ENCODE measurements at regions not wholly inside any gene's neighbourhood (a gene's known extent, or its start where the extent isn't known, plus 50 kb on each side); places are given as distances from the start of the nearest gene placed in this dataset.

- in situ Hi-C loops (cut with HindIII; ENCODE audit: low pct_ligation_motif_present, low sequenced_read_pairs): no loop called here
- H3K27ac ChIP-seq: no peak overlapping the region
- TF ChIP-seq CTCF (IDR thresholded peaks at IDR 0.05; ENCODE audit: low read depth, low read length, missing control alignments): no peak
- no peak overlapping the region for H3K4me3 ChIP-seq (ENCODE audit: low read depth, low read length)
- no peaks in the 10 kb centered on the region for H3K27me3 ChIP-seq (replicated peaks)
- no peaks in the 10 kb centered on the region for H3K36me3 ChIP-seq (replicated peaks)
- DNase-seq: no peak
Measured at GRCh38 chr17:14499976-14500375, 199.1 kb downstream of the HS3ST3B1 start.

GRCh38 chr17:14498812-14499211, 197.9 kb downstream of the HS3ST3B1 start:
- Histone ChIP-seq H3K27ac (no peak overlapping the region), H3K4me3 (ENCODE audit: low read depth, low read length) (no peak overlapping the region), H3K27me3 (replicated peaks) (no peaks in the 10 kb centered on the region), H3K36me3 (replicated peaks) (no peaks in the 10 kb centered on the region)
- DNase-seq: no peak
- in situ Hi-C loops (cut with HindIII; ENCODE audit: low pct_ligation_motif_present, low sequenced_read_pairs): no loop called here
- no peak for TF ChIP-seq CTCF (IDR thresholded peaks at IDR 0.05; ENCODE audit: low read depth, low read length, missing control alignments)

GRCh38 chr17:14494161-14494560, 193.3 kb downstream of the HS3ST3B1 start:
- DNase-seq: no peak
- no peak for TF ChIP-seq CTCF (IDR thresholded peaks at IDR 0.05; ENCODE audit: low read depth, low read length, missing control alignments)
- H3K27me3 ChIP-seq (replicated peaks): no peaks in the 10 kb centered on the region
- H3K4me3 ChIP-seq (ENCODE audit: low read depth, low read length): no peak overlapping the region
- no peaks in the 10 kb centered on the region for H3K36me3 ChIP-seq (replicated peaks)
- H3K27ac ChIP-seq: no peak overlapping the region
- in situ Hi-C loops (cut with HindIII; ENCODE audit: low pct_ligation_motif_present, low sequenced_read_pairs): no loop called here

GRCh38 chr17:14489986-14490385, 189.1 kb downstream of the HS3ST3B1 start:
- DNase-seq: no peak
- no peak overlapping the region for H3K4me3 ChIP-seq (ENCODE audit: low read depth, low read length)
- no peak for TF ChIP-seq CTCF (IDR thresholded peaks at IDR 0.05; ENCODE audit: low read depth, low read length, missing control alignments)
- H3K27ac ChIP-seq: no peak overlapping the region
- no peaks in the 10 kb centered on the region for H3K36me3 ChIP-seq (replicated peaks)
- in situ Hi-C loops (cut with HindIII; ENCODE audit: low pct_ligation_motif_present, low sequenced_read_pairs): no loop called here
- H3K27me3 ChIP-seq (replicated peaks): no peaks in the 10 kb centered on the region

GRCh38 chr17:14488958-14489550, 188.2 kb downstream of the HS3ST3B1 start:
- H3K27me3 ChIP-seq (replicated peaks): no peaks in the 10 kb centered on the region
- H3K27ac ChIP-seq: no peak overlapping the region
- no peak for DNase-seq
- H3K4me3 ChIP-seq (ENCODE audit: low read depth, low read length): no peak overlapping the region
- TF ChIP-seq CTCF (IDR thresholded peaks at IDR 0.05; ENCODE audit: low read depth, low read length, missing control alignments): no peak
- in situ Hi-C loops (cut with HindIII; ENCODE audit: low pct_ligation_motif_present, low sequenced_read_pairs): no loop called here
- no peaks in the 10 kb centered on the region for H3K36me3 ChIP-seq (replicated peaks)

GRCh38 chr17:14487068-14487467, 186.2 kb downstream of the HS3ST3B1 start:
- H3K4me3 ChIP-seq (ENCODE audit: low read depth, low read length): no peak overlapping the region
- no peak for TF ChIP-seq CTCF (IDR thresholded peaks at IDR 0.05; ENCODE audit: low read depth, low read length, missing control alignments)
- in situ Hi-C loops (cut with HindIII; ENCODE audit: low pct_ligation_motif_present, low sequenced_read_pairs): no loop called here

More at GRCh38 chr17:14487068-14487467, 186.2 kb downstream of the HS3ST3B1 start:
- Histone ChIP-seq H3K27me3 (replicated peaks) (no peaks in the 10 kb centered on the region), H3K27ac (no peak overlapping the region), H3K36me3 (replicated peaks) (no peaks in the 10 kb centered on the region)
- no peak for DNase-seq
